Breast epithelium (tissue), 3 donors: ENCODE measurements at regions not wholly inside any gene's neighbourhood (a gene's known extent, or its start where the extent isn't known, plus 50 kb on each side); places are given as distances from the start of the nearest gene placed in this dataset.

ENCODE experiments used
- POLR2A ChIP-seq: fragments of 450-650 bp; IDR thresholded peaks from one replicate; pipeline ENCODE4 v1.6.1; 2016; ENCODE audit warnings: antibody characterized with exemption, mild to moderate bottlenecking, moderate library complexity
- POLR2AphosphoS5 ChIP-seq, 3 donors: sonication (generic); formaldehyde crosslinking; IDR thresholded peaks; one replicate each; pipeline ENCODE4 v1.6.1; 2017; ENCODE audit warnings: antibody characterized with exemption in 3 of 3

GRCh38 chr11:122246874-122247273 is 130.9 kb upstream of the BLID start:
- no peak for TF ChIP-seq POLR2A
- TF ChIP-seq POLR2AphosphoS5 (IDR thresholded peaks at IDR 0.05): no peak
